ENCODE measurements at regions not wholly inside any gene's neighbourhood (a gene's known extent, or its start where the extent isn't known, plus 50 kb on each side); places are given as distances from the start of the nearest gene placed in this dataset.

- DNase-seq (ENCODE audit: extremely low spot score, insufficient read length, low read depth) = no peak
- no peak for FAIRE-seq
Observed at GRCh38 chr10:3423384-3423783, 250.8 kb upstream of the PITRM1 start.

GRCh38 chr10:3422282-3422681 is 249.7 kb upstream of the PITRM1 start:
- DNase-seq (ENCODE audit: extremely low spot score, insufficient read length, low read depth) = no peak
- FAIRE-seq = no peak

- no peak for DNase-seq (ENCODE audit: extremely low spot score, insufficient read length, low read depth)
- no peak for FAIRE-seq
Observed at GRCh38 chr10:3421537-3422257, 249.1 kb upstream of the PITRM1 start.

- no peak for FAIRE-seq
- no peak for DNase-seq (ENCODE audit: extremely low spot score, insufficient read length, low read depth)
Observed at GRCh38 chr10:3420527-3421469, 248.2 kb upstream of the PITRM1 start.

GRCh38 chr10:3419719-3420495 is 247.3 kb upstream of the PITRM1 start:
- FAIRE-seq = no peak

GRCh38 chr10:3418926-3419325 is 246.3 kb upstream of the PITRM1 start:
- no peak for DNase-seq (ENCODE audit: extremely low spot score, insufficient read length, low read depth)
- FAIRE-seq = no peak

More at GRCh38 chr10:3419719-3420495, 247.3 kb upstream of the PITRM1 start:
- DNase-seq (ENCODE audit: extremely low spot score, insufficient read length, low read depth) = no peak

DNA sequence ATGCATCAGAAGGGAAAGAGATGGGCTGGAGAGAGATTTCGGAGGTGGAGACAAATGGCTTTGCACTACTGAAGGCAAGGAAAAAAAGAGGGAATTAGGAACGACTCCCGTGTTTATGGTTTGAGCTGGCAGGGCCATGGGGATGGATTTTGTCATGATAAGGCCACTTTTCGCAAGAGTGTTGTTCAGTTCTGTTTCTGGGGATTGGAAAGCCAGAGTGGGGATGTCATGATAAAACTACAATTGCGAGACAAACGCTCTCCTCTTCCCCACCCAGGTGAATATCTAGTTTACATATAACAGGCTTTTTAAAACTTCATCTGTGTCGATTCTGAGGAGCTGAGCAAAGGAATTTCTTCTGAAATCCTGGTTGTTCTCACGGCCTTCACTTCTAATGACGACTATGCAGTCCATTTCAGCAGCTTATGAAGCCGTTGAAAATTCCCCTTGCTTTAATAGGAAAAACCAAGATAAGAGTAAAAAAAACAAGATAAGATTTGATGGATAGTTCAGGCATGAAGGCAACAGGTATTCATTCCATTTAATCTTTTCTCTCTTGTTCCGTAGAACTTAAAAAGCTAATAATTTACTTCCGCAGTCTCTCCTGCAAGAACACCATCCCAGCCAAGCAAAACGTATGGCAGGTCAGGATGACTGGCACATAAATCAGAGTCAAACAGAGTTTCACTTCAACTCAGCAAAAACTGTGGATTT is 245.6 kb upstream of the PITRM1 start:
- DNase-seq (ENCODE audit: extremely low spot score, insufficient read length, low read depth) = no peak

GRCh38 chr10:3417096-3417495 is 244.5 kb upstream of the PITRM1 start:
- DNase-seq (ENCODE audit: extremely low spot score, insufficient read length, low read depth) = no peak
- FAIRE-seq = no peak

More for the DNA sequence above, 245.6 kb upstream of the PITRM1 start:
- no peak for FAIRE-seq

- FAIRE-seq (no peak), DNase-seq (ENCODE audit: extremely low spot score, insufficient read length, low read depth) (no peak)
Observed at GRCh38 chr10:3415878-3416605, 243.5 kb upstream of the PITRM1 start.

- FAIRE-seq = no peak
Observed at GRCh38 chr10:3415038-3415736, 242.6 kb upstream of the PITRM1 start.

GRCh38 chr10:3414667-3415023 is 242.1 kb upstream of the PITRM1 start:
- FAIRE-seq (no peak), DNase-seq (ENCODE audit: extremely low spot score, insufficient read length, low read depth) (no peak)

More at GRCh38 chr10:3415038-3415736, 242.6 kb upstream of the PITRM1 start:
- no peak for DNase-seq (ENCODE audit: extremely low spot score, insufficient read length, low read depth)

GRCh38 chr10:3413937-3414666 is 241.5 kb upstream of the PITRM1 start:
- FAIRE-seq = no peak
- no peak for DNase-seq (ENCODE audit: extremely low spot score, insufficient read length, low read depth)

- no peak for FAIRE-seq
- DNase-seq (ENCODE audit: extremely low spot score, insufficient read length, low read depth) = no peak
Observed at GRCh38 chr10:3412646-3413045, 240.1 kb upstream of the PITRM1 start.

DNA sequence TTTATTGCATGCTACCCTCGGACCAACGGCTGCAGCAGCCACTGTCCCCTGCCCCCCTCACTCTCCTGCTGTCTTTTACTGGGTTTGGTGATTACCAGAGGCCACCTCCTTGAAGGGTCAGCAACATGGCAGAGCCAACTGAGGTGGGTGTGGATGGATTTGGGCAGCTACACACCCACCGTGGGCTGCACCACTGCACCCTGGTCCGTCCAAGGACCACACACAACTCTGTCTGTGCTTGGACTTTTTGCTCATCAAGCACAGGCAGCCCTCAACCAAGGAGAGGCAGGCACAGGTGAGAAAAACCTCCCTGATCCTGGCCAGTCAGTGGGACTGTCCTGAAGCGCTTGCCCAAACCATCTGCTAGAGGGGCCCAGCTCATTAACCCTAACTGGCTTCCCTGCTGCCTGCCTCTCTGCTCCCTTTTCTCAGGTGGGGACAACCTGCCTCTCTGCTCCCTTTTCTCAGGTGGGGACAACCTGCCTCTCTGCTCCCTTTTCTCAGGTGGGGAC is 239.5 kb upstream of the PITRM1 start:
- FAIRE-seq (no peak), DNase-seq (ENCODE audit: extremely low spot score, insufficient read length, low read depth) (no peak)

DNA sequence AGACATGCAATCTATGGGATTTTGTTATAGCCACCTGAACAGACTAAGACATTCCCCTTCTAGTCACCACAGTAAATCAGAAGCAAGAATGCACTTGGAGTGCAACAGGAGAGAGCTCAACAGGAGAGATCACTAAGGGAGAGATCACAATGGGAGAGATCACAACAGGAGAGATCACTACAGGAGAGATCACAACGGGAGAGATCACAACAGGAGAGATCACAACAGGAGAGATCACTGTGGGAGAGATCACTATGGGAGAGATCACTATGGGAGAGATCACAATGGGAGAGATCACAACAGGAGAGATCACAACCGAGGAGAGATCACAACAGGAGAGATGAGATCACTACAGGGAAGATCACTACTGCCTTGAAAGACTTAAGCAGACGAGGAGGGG is 238.5 kb upstream of the PITRM1 start:
- no peak for DNase-seq (ENCODE audit: extremely low spot score, insufficient read length, low read depth)
- peak; percentile 72 for FAIRE-seq

DNA sequence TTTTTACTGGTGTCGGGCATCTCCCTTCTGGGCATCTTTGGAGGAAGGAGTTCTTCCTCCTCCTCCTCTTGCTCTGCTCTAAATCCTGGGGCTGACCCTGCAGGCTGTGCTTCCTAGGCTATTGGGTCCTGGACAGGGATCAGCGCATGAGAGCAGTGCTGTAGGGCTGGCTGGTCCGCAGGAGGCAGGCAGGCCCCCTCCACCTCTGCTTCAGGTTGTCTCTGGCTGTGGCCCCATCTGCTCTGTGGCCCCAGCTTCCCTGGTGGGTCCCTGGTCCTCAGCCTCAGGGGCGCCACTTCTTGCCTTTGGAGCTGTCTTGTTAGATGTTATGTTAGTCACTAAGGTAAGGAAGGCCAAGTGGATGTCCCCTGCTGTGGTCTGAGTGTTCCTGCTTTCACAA is 237.3 kb upstream of the PITRM1 start:
- DNase-seq (ENCODE audit: extremely low spot score, insufficient read length, low read depth) (no peak), FAIRE-seq (no peak)

GRCh38 chr10:3408603-3409365 is 236.2 kb upstream of the PITRM1 start:
- FAIRE-seq (peak; percentile 44), DNase-seq (ENCODE audit: extremely low spot score, insufficient read length, low read depth) (no peak)
